UCSD-AML1 (cell line): ENCODE measurements at regions not wholly inside any gene's neighbourhood (a gene's known extent, or its start where the extent isn't known, plus 50 kb on each side); places are given as distances from the start of the nearest gene placed in this dataset.
"Not testable (repeated sequence)": the region's sequence is repeated elsewhere in the genome, so short reads cannot be mapped to it uniquely, and the experiment has no call there.

Experiments used
- DNase-seq: peaks from one replicate; lab custom pipeline; 2025; ENCODE audit not compliant: unreplicated experiment; lab: John Stamatoyannopoulos, UW

GRCh38 chr2:153623020-153623419, 144.5 kb upstream of the RPRM start:
- DNase-seq = no peak

- no peak for DNase-seq
These were observed 148.1 kb upstream of the RPRM start for GRCh38 chr2:153626676-153627075.

- DNase-seq = no peak
These were observed 156.9 kb upstream of the RPRM start for GRCh38 chr2:153635494-153635893.

- no peak for DNase-seq
These were observed 162.5 kb upstream of the RPRM start for GRCh38 chr2:153641046-153641445.

GRCh38 chr2:153644955-153645354, 166.4 kb upstream of the RPRM start:
- no peak for DNase-seq

- DNase-seq = no peak
These were observed 167.0 kb upstream of the RPRM start for GRCh38 chr2:153645599-153645998.

GRCh38 chr2:153657651-153658050, 179.1 kb upstream of the RPRM start:
- no peak for DNase-seq

GRCh38 chr2:153661801-153662200, 183.2 kb upstream of the RPRM start:
- DNase-seq = no peak

GRCh38 chr2:153663371-153663770, 184.8 kb upstream of the RPRM start:
- no peak for DNase-seq

GRCh38 chr2:153664009-153664408, 185.4 kb upstream of the RPRM start:
- DNase-seq = not testable (repeated sequence)

- no peak for DNase-seq
These were observed 188.9 kb upstream of the RPRM start for GRCh38 chr2:153667475-153667874.

- no peak for DNase-seq
These were observed 190.4 kb upstream of the RPRM start for GRCh38 chr2:153668923-153669322.

GRCh38 chr2:153710128-153710527, 161.6 kb upstream of the GALNT13 start:
- no peak for DNase-seq

- no peak for DNase-seq
These were observed 156.4 kb upstream of the GALNT13 start for GRCh38 chr2:153715218-153715850.

- no peak for DNase-seq
These were observed 154.7 kb upstream of the GALNT13 start for GRCh38 chr2:153717060-153717459.

- DNase-seq = no peak
These were observed 132.3 kb upstream of the GALNT13 start for GRCh38 chr2:153739394-153739793.

- DNase-seq = no peak
These were observed 109.8 kb upstream of the GALNT13 start for GRCh38 chr2:153761936-153762335.

GRCh38 chr2:153766415-153766814, 105.3 kb upstream of the GALNT13 start:
- DNase-seq = no peak

GRCh38 chr2:153770359-153770991, 101.2 kb upstream of the GALNT13 start:
- no peak for DNase-seq

- DNase-seq = no peak
These were observed 91.5 kb upstream of the GALNT13 start for GRCh38 chr2:153780241-153780640.

- no peak for DNase-seq
These were observed 85.7 kb upstream of the GALNT13 start for GRCh38 chr2:153786016-153786415.

- DNase-seq = no peak
These were observed 84.1 kb upstream of the GALNT13 start for GRCh38 chr2:153787612-153788011.

GRCh38 chr2:153802671-153803070, 69.1 kb upstream of the GALNT13 start:
- no peak for DNase-seq
